ENCODE measurements at regions not wholly inside any gene's neighbourhood (a gene's known extent, or its start where the extent isn't known, plus 50 kb on each side); places are given as distances from the start of the nearest gene placed in this dataset.

DNA sequence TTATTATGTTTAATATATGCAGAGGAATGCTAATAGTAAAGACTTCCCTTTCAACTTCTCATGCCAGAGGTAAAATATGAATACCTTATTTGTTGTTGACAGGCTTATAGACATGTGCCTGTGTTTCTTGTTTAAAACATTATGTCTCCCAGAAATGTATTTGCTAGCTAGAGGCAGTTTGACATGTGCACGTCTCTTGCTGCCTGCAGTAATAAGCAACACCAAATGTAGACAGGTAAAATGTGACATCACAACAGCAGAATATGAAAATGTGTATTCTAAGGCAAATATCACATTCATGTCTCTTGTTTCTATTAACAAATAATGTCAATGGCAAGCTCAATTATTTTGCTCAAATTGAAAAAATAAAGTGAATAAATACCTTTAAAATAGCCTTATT, 80.2 kb upstream of the NEGR1 start:
- in situ Hi-C loops (cut with HindIII; ENCODE audit: low pct_ligation_motif_present, low sequenced_read_pairs), result no loop called here
- Histone ChIP-seq H3K36me3 (replicated peaks) (no peaks in the 10 kb centered on the region), H3K27ac (no peak overlapping the region), H3K4me3 (ENCODE audit: low read depth, low read length) (no peak overlapping the region), H3K27me3 (replicated peaks) (no peaks in the 10 kb centered on the region)
- no peak for DNase-seq
- TF ChIP-seq, protein P1, sequence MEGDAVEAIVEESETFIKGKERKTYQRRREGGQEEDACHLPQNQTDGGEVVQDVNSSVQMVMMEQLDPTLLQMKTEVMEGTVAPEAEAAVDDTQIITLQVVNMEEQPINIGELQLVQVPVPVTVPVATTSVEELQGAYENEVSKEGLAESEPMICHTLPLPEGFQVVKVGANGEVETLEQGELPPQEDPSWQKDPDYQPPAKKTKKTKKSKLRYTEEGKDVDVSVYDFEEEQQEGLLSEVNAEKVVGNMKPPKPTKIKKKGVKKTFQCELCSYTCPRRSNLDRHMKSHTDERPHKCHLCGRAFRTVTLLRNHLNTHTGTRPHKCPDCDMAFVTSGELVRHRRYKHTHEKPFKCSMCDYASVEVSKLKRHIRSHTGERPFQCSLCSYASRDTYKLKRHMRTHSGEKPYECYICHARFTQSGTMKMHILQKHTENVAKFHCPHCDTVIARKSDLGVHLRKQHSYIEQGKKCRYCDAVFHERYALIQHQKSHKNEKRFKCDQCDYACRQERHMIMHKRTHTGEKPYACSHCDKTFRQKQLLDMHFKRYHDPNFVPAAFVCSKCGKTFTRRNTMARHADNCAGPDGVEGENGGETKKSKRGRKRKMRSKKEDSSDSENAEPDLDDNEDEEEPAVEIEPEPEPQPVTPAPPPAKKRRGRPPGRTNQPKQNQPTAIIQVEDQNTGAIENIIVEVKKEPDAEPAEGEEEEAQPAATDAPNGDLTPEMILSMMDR (IDR thresholded peaks at IDR 0.05; ENCODE audit: low read depth, low read length, missing control alignments), result no peak

DNA sequence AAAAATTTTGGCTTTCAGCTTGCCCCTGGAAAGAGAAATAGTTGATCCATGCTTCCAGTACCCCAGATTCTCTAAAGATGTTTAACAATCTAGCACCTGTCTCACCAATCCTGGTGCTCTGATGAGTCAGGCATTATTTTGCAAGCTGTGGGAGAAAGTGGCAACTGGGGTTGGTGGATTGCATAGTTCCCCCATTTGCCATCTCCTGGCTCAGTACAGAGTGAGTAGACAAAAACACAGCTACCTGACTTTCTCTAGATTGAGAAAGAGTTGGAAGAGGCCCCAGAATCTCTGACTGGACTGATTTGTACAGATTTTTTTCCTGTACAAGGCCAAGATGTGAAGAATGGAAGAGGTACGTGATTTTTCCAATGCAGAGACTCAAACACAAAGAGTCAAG, 75.1 kb upstream of the NEGR1 start:
- Histone ChIP-seq H3K4me3 (ENCODE audit: low read depth, low read length) (no peak overlapping the region), H3K27ac (no peak overlapping the region), H3K27me3 (replicated peaks) (no peaks in the 10 kb centered on the region), H3K36me3 (replicated peaks) (no peaks in the 10 kb centered on the region)
- TF ChIP-seq, protein P1 (IDR thresholded peaks at IDR 0.05; ENCODE audit: low read depth, low read length, missing control alignments), result no peak
- in situ Hi-C loops (cut with HindIII; ENCODE audit: low pct_ligation_motif_present, low sequenced_read_pairs), result no loop called here
- DNase-seq, result no peak

DNA sequence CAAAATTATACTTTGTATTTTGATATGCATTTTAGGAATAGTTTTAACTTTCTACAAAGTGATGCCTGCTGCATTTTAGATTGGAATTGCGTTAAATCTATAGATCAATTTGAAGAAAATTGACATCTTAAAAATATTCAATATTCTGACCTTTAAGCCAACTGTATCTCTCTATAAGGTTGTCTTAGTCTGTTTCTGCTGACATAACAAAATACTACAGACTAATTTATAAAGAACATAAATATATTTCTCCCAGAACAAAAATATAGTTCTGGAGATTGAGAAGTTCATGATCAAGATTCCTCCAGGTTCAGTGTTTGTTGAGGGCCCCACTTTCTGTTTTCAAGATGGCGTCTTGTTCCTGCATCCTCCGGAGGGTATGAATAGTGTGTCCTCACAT, 73.6 kb upstream of the NEGR1 start:
- Histone ChIP-seq H3K27ac (no peak overlapping the region), H3K4me3 (ENCODE audit: low read depth, low read length) (no peak overlapping the region), H3K36me3 (replicated peaks) (no peaks in the 10 kb centered on the region), H3K27me3 (replicated peaks) (no peaks in the 10 kb centered on the region)
- in situ Hi-C loops (cut with HindIII; ENCODE audit: low pct_ligation_motif_present, low sequenced_read_pairs), result no loop called here
- no peak for DNase-seq
- TF ChIP-seq, protein P1 (IDR thresholded peaks at IDR 0.05; ENCODE audit: low read depth, low read length, missing control alignments), result no peak

DNA sequence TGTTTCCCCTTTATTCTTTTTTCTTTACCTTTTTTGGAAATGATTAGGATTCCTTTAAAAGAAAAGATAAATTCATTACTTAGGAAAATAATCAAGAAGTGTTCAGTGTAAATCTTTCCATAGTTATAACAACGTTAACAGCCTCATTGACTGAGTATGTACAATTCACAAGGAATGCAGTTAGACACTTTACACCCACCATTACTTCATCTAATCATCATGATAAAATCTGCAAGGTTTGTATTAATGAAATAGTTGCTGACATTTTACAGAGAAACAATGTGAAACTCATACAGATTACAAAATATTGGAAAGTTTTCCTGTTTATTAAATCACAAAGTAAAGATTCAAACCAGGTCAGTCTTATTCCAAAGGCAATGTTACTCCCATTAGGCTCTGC, 59.3 kb upstream of the NEGR1 start:
- in situ Hi-C loops (cut with HindIII; ENCODE audit: low pct_ligation_motif_present, low sequenced_read_pairs), result no loop called here
- no peak overlapping the region for H3K27ac ChIP-seq
- H3K4me3 ChIP-seq (ENCODE audit: low read depth, low read length), result no peak overlapping the region
- TF ChIP-seq, protein P1 (IDR thresholded peaks at IDR 0.05; ENCODE audit: low read depth, low read length, missing control alignments), result no peak
- H3K27me3 ChIP-seq (replicated peaks), result no peaks in the 10 kb centered on the region
- DNase-seq, result no peak
- no peaks in the 10 kb centered on the region for H3K36me3 ChIP-seq (replicated peaks)

DNA sequence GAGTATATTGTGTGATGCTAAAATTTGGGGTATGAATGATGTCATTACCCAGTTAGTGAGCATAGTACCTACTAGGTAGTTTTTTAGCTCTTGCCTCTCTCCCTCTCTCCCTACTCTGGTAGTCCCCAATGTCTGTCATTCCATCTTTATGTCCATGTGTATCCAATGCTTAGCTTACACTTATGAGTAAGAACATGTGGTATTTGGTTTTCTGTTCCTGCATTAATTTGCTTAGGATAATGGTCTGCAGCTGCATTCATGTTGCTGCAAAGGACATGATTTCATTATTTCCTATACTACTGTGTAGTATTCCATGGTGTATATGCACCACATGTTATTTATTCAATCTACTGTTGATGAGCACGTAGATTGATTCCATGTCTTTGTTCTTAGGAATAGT, 54.4 kb upstream of the NEGR1 start:
- Histone ChIP-seq H3K36me3 (replicated peaks) (no peaks in the 10 kb centered on the region), H3K27me3 (replicated peaks) (no peaks in the 10 kb centered on the region), H3K4me3 (ENCODE audit: low read depth, low read length) (no peak overlapping the region), H3K27ac (no peak overlapping the region)
- TF ChIP-seq, protein P1 (IDR thresholded peaks at IDR 0.05; ENCODE audit: low read depth, low read length, missing control alignments), result no peak
- DNase-seq, result no peak
- in situ Hi-C loops (cut with HindIII; ENCODE audit: low pct_ligation_motif_present, low sequenced_read_pairs), result no loop called here
